Hepatocyte (in vitro differentiated cells): ENCODE measurements at regions not wholly inside any gene's neighbourhood (a gene's known extent, or its start where the extent isn't known, plus 50 kb on each side); places are given as distances from the start of the nearest gene placed in this dataset.

Experiments
- DNase-seq: peaks from one replicate; pipeline ENCODE4 v3.0.0-alpha.2; 2016; ENCODE audit warnings: low spot score
- H2AFZ ChIP-seq: fragments of 200-600 bp; sonication (generic); 2 replicates; pipeline ENCODE4 v1.6.0; 2016; ENCODE audit warnings: antibody characterized with exemption, mild to moderate bottlenecking
- H3K27ac ChIP-seq: fragments of 200-600 bp; sonication (generic); 2 replicates; pipeline ENCODE4 v1.5.1; 2016; ENCODE audit warnings: mild to moderate bottlenecking
- H3K27me3 ChIP-seq: fragments of 200-600 bp; sonication (generic); 2 replicates; pipeline ENCODE4 v1.6.1; 2016
- H3K36me3 ChIP-seq: fragments of 200-600 bp; sonication (generic); replicated peaks from 2 replicates; pipeline ENCODE4 v1.5.1; 2016; ENCODE audit warnings: low read depth; ENCODE audit not compliant: insufficient read depth
- H3K4me1 ChIP-seq: fragments of 200-600 bp; sonication (generic); 2 replicates; pipeline ENCODE4 v1.5.1; 2016; ENCODE audit warnings: mild to moderate bottlenecking, moderate library complexity; ENCODE audit not compliant: insufficient read depth
- H3K4me2 ChIP-seq: fragments of 200-600 bp; sonication (generic); 2 replicates; pipeline ENCODE4 v1.6.0; 2016
- H3K4me3 ChIP-seq: fragments of 200-600 bp; sonication (generic); 2 replicates; pipeline ENCODE4 v1.5.1; 2016; ENCODE audit warnings: mild to moderate bottlenecking
- H3K79me2 ChIP-seq: fragments of 200-600 bp; sonication (generic); 2 replicates; pipeline ENCODE4 v1.6.0; 2017; ENCODE audit warnings: mild to moderate bottlenecking
- H3K9me2 ChIP-seq: fragments of 200-600 bp; sonication (generic); replicated peaks from 2 replicates; pipeline ENCODE4 v1.6.0; 2017; ENCODE audit warnings: mild to moderate bottlenecking; ENCODE audit not compliant: insufficient read depth
- H3K9me3 ChIP-seq: fragments of 200-600 bp; sonication (generic); 2 replicates; pipeline ENCODE4 v1.5.1; 2016; ENCODE audit warnings: low read depth, mild to moderate bottlenecking
- H4K20me1 ChIP-seq: fragments of 200-600 bp; sonication (generic); 2 replicates; pipeline ENCODE4 v1.6.0; 2016; ENCODE audit warnings: mild to moderate bottlenecking; ENCODE audit not compliant: insufficient read depth, poor library complexity, severe bottlenecking
- CTCF ChIP-seq: fragments of 200-600 bp; sonication (generic); IDR thresholded peaks from 2 replicates; pipeline ENCODE4 v1.5.1; 2016; ENCODE audit warnings: antibody characterized with exemption, mild to moderate bottlenecking; ENCODE audit not compliant: poor library complexity
- EZH2 ChIP-seq: fragments of 200-600 bp; sonication (generic); IDR thresholded peaks from 2 replicates; pipeline ENCODE4 v1.6.1; 2016; ENCODE audit warnings: antibody characterized with exemption, mild to moderate bottlenecking, borderline replicate concordance
- EZH2phosphoT487 ChIP-seq: fragments of 200-600 bp; sonication (generic); IDR thresholded peaks from one replicate; pipeline ENCODE4 v1.6.1; 2018; ENCODE audit warnings: antibody characterized with exemption, mild to moderate bottlenecking, low read depth, moderate library complexity; ENCODE audit not compliant: unreplicated experiment, severe bottlenecking
- WGBS: methylation state at CpG from one replicate; pipeline ENCODE4 v1.1.6; 2016; ENCODE audit warnings: low lambda C conversion rate; ENCODE audit errors: missing lambda C conversion rate; 5-methylcytosine and 5-hydroxymethylcytosine counted together

- Histone ChIP-seq H3K9me2 (no peaks in the 10 kb centered on the region), H3K27ac (no peak overlapping the region), H3K4me1 (no peaks in the 10 kb centered on the region), H3K36me3 (no peaks in the 10 kb centered on the region), H3K9me3 (no peaks in the 10 kb centered on the region), H2AFZ (no peak overlapping the region), H3K79me2 (no peaks in the 10 kb centered on the region), H3K27me3 (no peaks in the 10 kb centered on the region), H4K20me1 (no peaks in the 10 kb centered on the region), H3K4me3 (no peak overlapping the region), H3K4me2 (no peak overlapping the region)
- 97% methylated on average over 1 of the region's 1 CpG for WGBS
- no peak for DNase-seq
- TF ChIP-seq EZH2phosphoT487 (no peak), CTCF (no peak), EZH2 (no peak)
Observed at GRCh38 chr18:40036861-40037260, 1918.2 kb upstream of the PIK3C3 start.

DNA sequence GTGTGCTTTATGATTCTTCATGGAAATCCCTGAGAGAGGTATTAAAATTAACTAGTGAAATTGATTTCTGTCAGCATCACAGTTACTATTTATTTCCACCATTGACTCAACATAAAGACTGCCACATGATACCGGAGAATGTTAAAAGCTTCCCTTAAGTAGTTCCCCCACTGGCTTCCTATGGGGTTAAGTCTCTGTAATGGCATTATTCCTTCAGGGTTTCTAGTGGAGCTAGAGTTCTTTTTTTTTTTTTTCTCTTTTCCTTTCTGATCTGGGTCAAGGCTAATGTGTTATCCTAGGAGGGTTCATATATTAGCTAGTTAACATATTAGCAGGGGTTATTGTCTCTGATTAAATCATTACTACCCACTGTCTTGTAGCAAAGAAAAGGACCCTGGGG, 1919.1 kb upstream of the PIK3C3 start:
- Histone ChIP-seq H3K27ac (no peak overlapping the region), H3K9me3 (no peaks in the 10 kb centered on the region), H4K20me1 (no peaks in the 10 kb centered on the region), H3K4me2 (no peak overlapping the region), H3K4me1 (no peaks in the 10 kb centered on the region), H3K27me3 (no peaks in the 10 kb centered on the region), H3K79me2 (no peaks in the 10 kb centered on the region), H3K9me2 (no peaks in the 10 kb centered on the region), H3K4me3 (no peak overlapping the region), H3K36me3 (no peaks in the 10 kb centered on the region), H2AFZ (no peak overlapping the region)
- no peak for DNase-seq
- TF ChIP-seq CTCF = no peak
- no peak for TF ChIP-seq EZH2
- TF ChIP-seq EZH2phosphoT487 = no peak
- 69% methylated on average over 1 of the region's 1 CpG for WGBS

- no peak overlapping the region for H3K27ac ChIP-seq
- TF ChIP-seq EZH2phosphoT487 (no peak), EZH2 (no peak), CTCF (no peak)
Observed at GRCh38 chr18:40032076-40032475, 1923.0 kb upstream of the PIK3C3 start.

DNA sequence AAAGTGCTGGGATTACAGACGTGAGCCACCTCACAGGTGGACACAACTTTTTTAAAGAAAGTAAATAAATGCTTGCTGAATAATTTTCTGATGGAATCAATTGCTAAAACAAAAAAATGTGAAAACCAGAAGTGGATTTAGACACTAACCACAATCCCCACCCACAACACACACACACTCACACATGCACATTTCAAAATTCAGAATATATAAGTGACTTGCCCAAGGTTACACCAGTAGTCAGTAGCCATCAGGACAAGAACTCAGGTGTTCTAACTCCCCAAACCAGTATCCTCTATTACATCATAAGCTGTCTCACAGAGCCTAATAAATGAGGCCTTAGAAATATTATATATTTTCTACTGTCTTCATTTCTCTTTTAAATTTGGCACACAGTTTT, 1923.6 kb upstream of the PIK3C3 start:
- no peaks in the 10 kb centered on the region for H3K9me2 ChIP-seq
- H3K4me2 ChIP-seq = no peak overlapping the region
- H3K79me2 ChIP-seq = no peaks in the 10 kb centered on the region
- H3K9me3 ChIP-seq = no peaks in the 10 kb centered on the region
- H3K27me3 ChIP-seq = no peaks in the 10 kb centered on the region
- no peaks in the 10 kb centered on the region for H3K36me3 ChIP-seq
- no peaks in the 10 kb centered on the region for H3K4me1 ChIP-seq
- TF ChIP-seq EZH2 (no peak), CTCF (no peak), EZH2phosphoT487 (no peak)
- H4K20me1 ChIP-seq = no peaks in the 10 kb centered on the region
- no peak overlapping the region for H3K27ac ChIP-seq
- H3K4me3 ChIP-seq = no peak overlapping the region
- WGBS = 80% methylated on average over 1 of the region's 1 CpG
- no peak overlapping the region for H2AFZ ChIP-seq
- no peak for DNase-seq

More at GRCh38 chr18:40032076-40032475, 1923.0 kb upstream of the PIK3C3 start:
- Histone ChIP-seq H3K36me3 (no peaks in the 10 kb centered on the region), H3K4me3 (no peak overlapping the region), H3K4me2 (no peak overlapping the region), H4K20me1 (no peaks in the 10 kb centered on the region), H3K9me3 (no peaks in the 10 kb centered on the region), H3K4me1 (no peaks in the 10 kb centered on the region), H3K79me2 (no peaks in the 10 kb centered on the region), H3K9me2 (no peaks in the 10 kb centered on the region), H2AFZ (no peak overlapping the region), H3K27me3 (no peaks in the 10 kb centered on the region)
- DNase-seq = no peak
- 67% methylated on average over 5 of the region's 5 CpGs for WGBS
